HepG2 (cell line): ENCODE measurements at regions not wholly inside any gene's neighbourhood (a gene's known extent, or its start where the extent isn't known, plus 50 kb on each side); places are given as distances from the start of the nearest gene placed in this dataset.

Source experiments
- CTCF ChIP-seq: sonication (generic); formaldehyde crosslinking; IDR thresholded peaks from 2 replicates; pipeline ENCODE4 v1.5.0; 2020; ENCODE audit warnings: mild to moderate bottlenecking, missing genetic modification reagents, moderate library complexity
- FOSL1 ChIP-seq: sonication (generic); formaldehyde crosslinking; IDR thresholded peaks from 2 replicates; pipeline ENCODE4 v1.9.0; 2021; ENCODE audit warnings: missing genetic modification reagents, borderline replicate concordance
- NFE2L1 ChIP-seq: sonication (generic); formaldehyde crosslinking; IDR thresholded peaks from 2 replicates; pipeline ENCODE4 v1.4.0; 2020; ENCODE audit warnings: missing genetic modification reagents, mild to moderate bottlenecking, borderline replicate concordance
- POLR2A ChIP-seq, 2 experiments: IDR thresholded peaks; 2 replicates each; pipeline ENCODE4 v1.6.1; 2011; ENCODE audit warnings: low read depth in 2 of 2, low read length in 2 of 2, mild to moderate bottlenecking in 1 of 2, moderate library complexity in 1 of 2; ENCODE audit not compliant: insufficient read depth in 1 of 2
- RAD51 ChIP-seq: fragments of 450-650 bp; IDR thresholded peaks from 2 replicates; pipeline ENCODE4 v1.6.1; 2016; ENCODE audit warnings: borderline replicate concordance

GRCh38 chr11:69377029-69377952, 83.3 kb downstream of the MYEOV start:
- TF ChIP-seq CTCF (CRISPR knock-in tag) (no peak), POLR2A (IDR thresholded peaks at IDR 0.05; ENCODE audit: insufficient read depth in 1 of 2, low read depth in 2 of 2, low read length in 2 of 2) (no peak), FOSL1 (no peak), RAD51 (no peak), NFE2L1 (CRISPR knock-in tag) (no peak)
